K562 (cell line): ENCODE measurements at regions not wholly inside any gene's neighbourhood (a gene's known extent, or its start where the extent isn't known, plus 50 kb on each side); places are given as distances from the start of the nearest gene placed in this dataset.

Experiments
- ATAC-seq: fragments of 200-7000 bp; cut with Tn5 transposase; 3 replicates; pipeline ENCODE4 v1.9.1; 2020; ENCODE audit warnings: moderate library complexity
- BruUV-seq: library from RNA; stranded (reverse); fragments of 400-500 nt; replicated peaks from 2 replicates; lab custom pipeline; 2021; lab: Mats Ljungman, UMichigan
- CTCF ChIA-PET: fragments of 300-600 bp; formaldehyde crosslinking; extraction: SDS; loops from one replicate; lab custom pipeline; 2021; ENCODE audit warnings: low intra/inter-chr PET ratio; lab: Yijun Ruan, JAX
- POLR2A ChIA-PET: fragments of 300-600, 350-650 bp; sonication (Branson Sonifier 250); formaldehyde crosslinking; extraction: SDS; loops from one replicate; lab custom pipeline; 2021; ENCODE audit warnings: antibody characterized with exemption, inconsistent platforms; lab: Yijun Ruan, JAX
- DNase-seq, 4 experiments: peaks; one replicate each; pipeline versions ENCODE4 v3.0.0 to v3.0.0-alpha.2; 2011 to 2018; ENCODE audit warnings: low spot score in 3 of 4, mixed read lengths in 3 of 4; ENCODE audit errors: extremely low read depth in 1 of 4
- FAIRE-seq: peaks from 2 replicates; lab custom pipeline; 2011; peaks lifted over from hg19 to GRCh38; lab: Jason Lieb, UNC
- H2AFZ ChIP-seq: 2 replicates; pipeline ENCODE4 v1.6.0; 2011; ENCODE audit warnings: low read depth, low read length, control low read depth, inconsistent platforms
- H3K27ac ChIP-seq: fragments of 200-600 bp; 3 replicates; pipeline ENCODE4 v1.8.0; 2011; ENCODE audit warnings: low read depth, mild to moderate bottlenecking, control low read depth, inconsistent platforms, low read length, moderate library complexity, mixed read lengths; ENCODE audit errors: extremely low read depth
- H3K27me3 ChIP-seq, 2 experiments: fragments of 300-600 bp in 1 of 2; 2 replicates in 1 of 2; 3 replicates in 1 of 2; pipeline versions ENCODE4 v1.6.0 to v1.8.0; 2011; ENCODE audit warnings: inconsistent platforms in 2 of 2, low read length in 2 of 2, mild to moderate bottlenecking in 1 of 2, mixed read lengths in 1 of 2, moderate library complexity in 1 of 2; ENCODE audit not compliant: control insufficient read depth in 2 of 2, insufficient read depth in 2 of 2
- H3K36me3 ChIP-seq: fragments of 300-600 bp; 3 replicates; pipeline ENCODE4 v1.8.0; 2011; ENCODE audit warnings: mild to moderate bottlenecking, low read length, inconsistent platforms; ENCODE audit not compliant: control insufficient read depth, insufficient read depth
- H3K4me1 ChIP-seq, 2 experiments: fragments of 200-600 bp in 1 of 2; replicated peaks in 1 of 2; 2 replicates in 1 of 2; 3 replicates in 1 of 2; pipeline versions ENCODE4 v1.5.1 to v1.8.0; 2011; ENCODE audit warnings: inconsistent platforms in 2 of 2, low read length in 2 of 2, mild to moderate bottlenecking in 1 of 2, mixed read lengths in 1 of 2, moderate library complexity in 1 of 2; ENCODE audit not compliant: control insufficient read depth in 2 of 2, insufficient read depth in 2 of 2
- H3K4me2 ChIP-seq: 2 replicates; pipeline ENCODE4 v1.6.1; 2011; ENCODE audit warnings: low read length, control low read depth, inconsistent platforms, mixed read lengths; ENCODE audit not compliant: insufficient read depth
- H3K4me3 ChIP-seq: fragments of 200-600 bp; sonication (generic), shearing (Covaris generic); 2 replicates; pipeline ENCODE4 v1.5.1; 2016; ENCODE audit warnings: control low read depth, inconsistent platforms
- H3K79me2 ChIP-seq: fragments of 200-600 bp; 3 replicates; pipeline ENCODE4 v1.8.0; 2011; ENCODE audit warnings: low read length, inconsistent platforms; ENCODE audit not compliant: control insufficient read depth, insufficient read depth
- H3K9ac ChIP-seq, 2 experiments: 2 replicates each; pipeline versions ENCODE4 v1.6.0 to v1.6.1; 2011; ENCODE audit warnings: low read depth in 2 of 2, low read length in 2 of 2, control low read depth in 1 of 2, inconsistent platforms in 1 of 2, mild to moderate bottlenecking in 1 of 2, mixed read lengths in 1 of 2; ENCODE audit not compliant: insufficient read depth in 1 of 2
- H3K9me1 ChIP-seq: one replicate; pipeline ENCODE4 v1.6.0; 2011; ENCODE audit warnings: inconsistent platforms, mild to moderate bottlenecking, low read length, moderate library complexity; ENCODE audit not compliant: control insufficient read depth, insufficient read depth
- H3K9me3 ChIP-seq: replicated peaks from 2 replicates; pipeline ENCODE4 v1.5.1; 2011; ENCODE audit warnings: low read depth, low read length, inconsistent platforms; ENCODE audit not compliant: control insufficient read depth, insufficient read depth
- H4K20me1 ChIP-seq: replicated peaks from 2 replicates; pipeline ENCODE4 v1.6.1; 2011; ENCODE audit warnings: low read length, inconsistent platforms, mixed read lengths; ENCODE audit not compliant: control insufficient read depth, insufficient read depth
- CBFA2T3 ChIP-seq: fragments of 450-650 bp; IDR thresholded peaks from 2 replicates; pipeline ENCODE4 v1.6.1; 2017
- KAT2B ChIP-seq: IDR thresholded peaks from one replicate; pipeline ENCODE4 v1.6.1; 2012; ENCODE audit warnings: low read depth, mild to moderate bottlenecking, control low read depth, inconsistent platforms, low read length, moderate library complexity
- NFE2 ChIP-seq: IDR thresholded peaks from 2 replicates; pipeline ENCODE4 v1.6.1; 2014; ENCODE audit warnings: antibody characterized with exemption, low read depth
- PHB2 ChIP-seq: fragments of 450-650 bp; IDR thresholded peaks from 2 replicates; pipeline ENCODE4 v1.6.1; 2017; ENCODE audit warnings: low read depth
- PKNOX1 ChIP-seq: fragments of 450-650 bp; IDR thresholded peaks from 2 replicates; pipeline ENCODE4 v1.6.1; 2016
- TCFL5 ChIP-seq: fragments of 250-450 bp; sonication (Bioruptor Pico); conservative IDR thresholded peaks from 2 replicates; pipeline ENCODE4 v1.6.1; 2021; ENCODE audit warnings: mild to moderate bottlenecking, moderate library complexity, matching md5 sums
- TFAM ChIP-seq: fragments of 250-450 bp; sonication (Bioruptor Pico); conservative IDR thresholded peaks from 2 replicates; pipeline ENCODE4 v1.5.0; 2021; ENCODE audit warnings: mild to moderate bottlenecking, moderate library complexity
- ZNF584 ChIP-seq: fragments of 200-800 bp; sonication (Bioruptor generic); IDR thresholded peaks from 2 replicates; pipeline ENCODE4 v1.6.1; 2016; ENCODE audit warnings: low read depth, mild to moderate bottlenecking, missing genetic modification characterization, missing compliant biosample characterization
- WGBS: fragments of 100-300 bp; shearing (Covaris generic); methylation state at CpG from one replicate; pipeline ENCODE4 v1.1.6; 2016; ENCODE audit warnings: low coverage, mixed read lengths; ENCODE audit not compliant: insufficient coverage; ENCODE audit errors: missing lambda C conversion rate; 5-methylcytosine and 5-hydroxymethylcytosine counted together
- in situ Hi-C: fragments of 300-500 bp; cut with MboI; formaldehyde crosslinking; loops from 4 replicates; pipeline ENCODE4 v1.15.0; 2018; ENCODE audit warnings: inconsistent platforms, mixed read lengths
- intact Hi-C: fragments of 100-400 bp; cut with micrococcal nuclease; formaldehyde crosslinking; loops from 2 replicates; pipeline ENCODE4 v1.14.2; 2022
- TF ChIP-seq, protein P1 (sequence below): fragments of 250-450 bp; sonication (Bioruptor Pico); IDR thresholded peaks from 2 replicates; pipeline ENCODE4 v1.8.0; 2021; ENCODE audit warnings: moderate library complexity, mild to moderate bottlenecking, inconsistent platforms
- TF ChIP-seq, protein P2 (sequence below): fragments of 450-650 bp; IDR thresholded peaks from 2 replicates; pipeline ENCODE4 v1.6.1; 2016; ENCODE audit warnings: low read depth

DNA sequence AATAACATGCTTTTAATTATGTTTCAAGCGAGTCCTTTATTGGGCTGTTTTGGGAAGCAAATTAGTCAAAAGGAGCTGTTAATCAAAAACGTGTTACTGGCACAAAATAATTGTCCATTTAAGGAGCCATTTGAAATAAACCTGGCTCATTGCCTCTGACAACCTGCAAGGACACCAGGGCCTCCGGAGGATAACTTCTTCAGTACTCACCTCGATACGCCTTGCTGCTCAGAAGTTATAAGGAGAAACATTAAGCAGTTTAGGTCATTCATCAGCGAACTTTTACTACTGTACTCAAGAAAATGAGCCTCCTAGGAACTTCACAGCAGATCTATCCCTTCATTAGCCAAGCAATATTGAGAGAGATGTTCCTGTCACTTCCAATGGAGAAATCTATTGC is 1579.2 kb upstream of the ACVR2A start:
- no peak for FAIRE-seq
- in situ Hi-C loops: no loop called here
- TF ChIP-seq PHB2 (no peak), KAT2B (no peak), PKNOX1 (no peak), NFE2 (no peak), CBFA2T3 (no peak), ZNF584 (CRISPR knock-in tag) (no peak), TCFL5 (CRISPR knock-in tag) (no peak), TFAM (no peak)
- TF ChIP-seq, protein P1, sequence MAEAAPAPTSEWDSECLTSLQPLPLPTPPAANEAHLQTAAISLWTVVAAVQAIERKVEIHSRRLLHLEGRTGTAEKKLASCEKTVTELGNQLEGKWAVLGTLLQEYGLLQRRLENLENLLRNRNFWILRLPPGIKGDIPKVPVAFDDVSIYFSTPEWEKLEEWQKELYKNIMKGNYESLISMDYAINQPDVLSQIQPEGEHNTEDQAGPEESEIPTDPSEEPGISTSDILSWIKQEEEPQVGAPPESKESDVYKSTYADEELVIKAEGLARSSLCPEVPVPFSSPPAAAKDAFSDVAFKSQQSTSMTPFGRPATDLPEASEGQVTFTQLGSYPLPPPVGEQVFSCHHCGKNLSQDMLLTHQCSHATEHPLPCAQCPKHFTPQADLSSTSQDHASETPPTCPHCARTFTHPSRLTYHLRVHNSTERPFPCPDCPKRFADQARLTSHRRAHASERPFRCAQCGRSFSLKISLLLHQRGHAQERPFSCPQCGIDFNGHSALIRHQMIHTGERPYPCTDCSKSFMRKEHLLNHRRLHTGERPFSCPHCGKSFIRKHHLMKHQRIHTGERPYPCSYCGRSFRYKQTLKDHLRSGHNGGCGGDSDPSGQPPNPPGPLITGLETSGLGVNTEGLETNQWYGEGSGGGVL: no peak
- TF ChIP-seq, protein P2, sequence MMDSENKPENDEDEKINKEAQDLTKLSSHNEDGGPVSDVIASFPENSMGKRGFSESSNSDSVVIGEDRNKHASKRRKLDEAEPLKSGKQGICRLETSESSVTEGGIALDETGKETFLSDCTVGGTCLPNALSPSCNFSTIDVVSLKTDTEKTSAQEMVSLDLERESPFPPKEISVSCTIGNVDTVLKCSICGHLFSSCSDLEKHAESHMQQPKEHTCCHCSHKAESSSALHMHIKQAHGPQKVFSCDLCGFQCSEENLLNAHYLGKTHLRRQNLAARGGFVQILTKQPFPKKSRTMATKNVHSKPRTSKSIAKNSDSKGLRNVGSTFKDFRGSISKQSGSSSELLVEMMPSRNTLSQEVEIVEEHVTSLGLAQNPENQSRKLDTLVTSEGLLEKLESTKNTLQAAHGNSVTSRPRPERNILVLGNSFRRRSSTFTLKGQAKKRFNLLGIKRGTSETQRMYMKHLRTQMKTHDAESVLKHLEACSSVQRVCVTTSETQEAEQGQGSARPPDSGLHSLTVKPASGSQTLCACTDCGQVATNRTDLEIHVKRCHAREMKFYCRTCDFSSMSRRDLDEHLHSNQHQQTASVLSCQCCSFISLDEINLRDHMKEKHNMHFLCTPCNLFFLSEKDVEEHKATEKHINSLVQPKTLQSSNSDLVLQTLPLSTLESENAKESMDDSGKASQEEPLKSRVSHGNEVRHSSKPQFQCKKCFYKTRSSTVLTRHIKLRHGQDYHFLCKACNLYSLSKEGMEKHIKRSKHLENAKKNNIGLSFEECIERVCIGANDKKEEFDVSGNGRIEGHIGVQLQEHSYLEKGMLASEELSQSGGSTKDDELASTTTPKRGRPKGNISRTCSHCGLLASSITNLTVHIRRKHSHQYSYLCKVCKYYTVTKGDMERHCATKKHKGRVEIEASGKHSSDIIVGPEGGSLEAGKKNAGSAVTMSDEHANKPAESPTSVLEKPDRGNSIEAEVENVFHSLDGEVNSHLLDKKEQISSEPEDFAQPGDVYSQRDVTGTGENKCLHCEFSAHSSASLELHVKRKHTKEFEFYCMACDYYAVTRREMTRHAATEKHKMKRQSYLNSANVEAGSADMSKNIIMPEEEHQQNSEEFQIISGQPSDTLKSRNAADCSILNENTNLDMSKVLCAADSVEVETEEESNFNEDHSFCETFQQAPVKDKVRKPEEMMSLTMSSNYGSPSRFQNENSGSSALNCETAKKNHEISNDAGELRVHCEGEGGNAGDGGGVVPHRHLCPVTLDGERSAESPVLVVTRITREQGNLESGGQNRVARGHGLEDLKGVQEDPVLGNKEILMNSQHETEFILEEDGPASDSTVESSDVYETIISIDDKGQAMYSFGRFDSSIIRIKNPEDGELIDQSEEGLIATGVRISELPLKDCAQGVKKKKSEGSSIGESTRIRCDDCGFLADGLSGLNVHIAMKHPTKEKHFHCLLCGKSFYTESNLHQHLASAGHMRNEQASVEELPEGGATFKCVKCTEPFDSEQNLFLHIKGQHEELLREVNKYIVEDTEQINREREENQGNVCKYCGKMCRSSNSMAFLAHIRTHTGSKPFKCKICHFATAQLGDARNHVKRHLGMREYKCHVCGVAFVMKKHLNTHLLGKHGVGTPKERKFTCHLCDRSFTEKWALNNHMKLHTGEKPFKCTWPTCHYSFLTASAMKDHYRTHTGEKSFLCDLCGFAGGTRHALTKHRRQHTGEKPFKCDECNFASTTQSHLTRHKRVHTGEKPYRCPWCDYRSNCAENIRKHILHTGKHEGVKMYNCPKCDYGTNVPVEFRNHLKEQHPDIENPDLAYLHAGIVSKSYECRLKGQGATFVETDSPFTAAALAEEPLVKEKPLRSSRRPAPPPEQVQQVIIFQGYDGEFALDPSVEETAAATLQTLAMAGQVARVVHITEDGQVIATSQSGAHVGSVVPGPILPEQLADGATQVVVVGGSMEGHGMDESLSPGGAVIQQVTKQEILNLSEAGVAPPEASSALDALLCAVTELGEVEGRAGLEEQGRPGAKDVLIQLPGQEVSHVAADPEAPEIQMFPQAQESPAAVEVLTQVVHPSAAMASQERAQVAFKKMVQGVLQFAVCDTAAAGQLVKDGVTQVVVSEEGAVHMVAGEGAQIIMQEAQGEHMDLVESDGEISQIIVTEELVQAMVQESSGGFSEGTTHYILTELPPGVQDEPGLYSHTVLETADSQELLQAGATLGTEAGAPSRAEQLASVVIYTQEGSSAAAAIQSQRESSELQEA: no peak

More for the DNA sequence above, 1579.2 kb upstream of the ACVR2A start:
- 2% methylated on average over 6 of the region's 6 CpGs for WGBS
- Histone ChIP-seq H4K20me1 (no peaks in the 10 kb centered on the region), H3K9me1 (no peaks in the 10 kb centered on the region), H3K4me3 (no peak overlapping the region), H3K79me2 (no peaks in the 10 kb centered on the region), H3K4me2 (no peak overlapping the region), H3K9ac (no peak overlapping the region), H3K36me3 (no peaks in the 10 kb centered on the region), H3K4me1 (no peaks in the 10 kb centered on the region), H3K27ac (no peak overlapping the region), H2AFZ (no peak overlapping the region), H3K27me3 (no peaks in the 10 kb centered on the region), H3K9me3 (no peaks in the 10 kb centered on the region)
- no peak for ATAC-seq
- no TSS peak for BruUV-seq
- POLR2A ChIA-PET: no interaction called here
- CTCF ChIA-PET: no interaction called here
- intact Hi-C loops: no loop called here
- no peak for DNase-seq
